HG03521 (cell line): ENCODE measurements at regions not wholly inside any gene's neighbourhood (a gene's known extent, or its start where the extent isn't known, plus 50 kb on each side); places are given as distances from the start of the nearest gene placed in this dataset.
A peak's percentile ranks its signal among the peaks of the same experiment; 100 is the strongest.
"Not testable (repeated sequence)": the region's sequence is repeated elsewhere in the genome, so short reads cannot be mapped to it uniquely, and the experiment has no call there.

Experiments used
- ATAC-seq: cut with Tn5 transposase; IDR thresholded peaks from one replicate; pipeline ENCODE4 v1.9.1; 2021; ENCODE audit warnings: mild to moderate bottlenecking, moderate library complexity; ENCODE audit not compliant: unreplicated experiment

DNA sequence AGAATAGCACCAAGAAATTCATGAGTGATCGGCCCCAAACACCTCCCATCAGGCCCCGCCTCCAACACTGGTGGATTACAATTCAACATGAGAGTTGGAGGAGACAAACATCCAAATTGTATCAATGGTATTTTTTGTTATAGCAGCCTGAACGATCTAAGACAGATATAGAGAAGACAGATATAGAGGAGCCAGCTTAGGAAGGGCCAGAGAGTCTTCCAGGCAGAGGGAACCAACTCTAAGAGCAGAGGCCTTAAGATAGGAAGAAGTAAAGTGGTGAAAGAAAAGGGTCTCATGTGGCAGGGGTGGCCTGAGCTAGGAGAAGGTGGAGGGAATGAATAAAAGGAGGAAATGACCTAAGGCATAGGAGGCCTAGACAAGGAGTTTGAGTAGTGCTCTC is 158.8 kb upstream of the TBL1XR1 start:
- no peak for ATAC-seq

DNA sequence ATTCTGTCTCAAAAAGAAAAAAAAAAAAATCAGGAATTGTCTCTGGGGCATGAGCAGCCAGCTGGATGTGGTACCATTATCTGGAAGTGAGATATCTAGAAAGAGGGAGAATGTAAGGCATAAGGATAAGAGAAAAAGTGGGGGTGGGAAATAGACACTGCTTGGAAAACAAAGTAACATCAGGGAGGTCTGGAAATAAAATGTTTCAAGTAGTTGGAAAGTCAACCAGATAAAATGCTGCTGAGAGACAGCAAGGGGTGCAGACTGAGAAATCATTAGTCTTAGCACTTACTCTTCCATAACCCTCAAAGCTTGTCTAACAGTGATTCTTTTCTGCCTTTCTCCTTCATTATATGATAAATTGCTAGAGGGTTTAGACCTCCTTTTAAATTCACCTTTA is 159.7 kb upstream of the TBL1XR1 start:
- no peak for ATAC-seq

DNA sequence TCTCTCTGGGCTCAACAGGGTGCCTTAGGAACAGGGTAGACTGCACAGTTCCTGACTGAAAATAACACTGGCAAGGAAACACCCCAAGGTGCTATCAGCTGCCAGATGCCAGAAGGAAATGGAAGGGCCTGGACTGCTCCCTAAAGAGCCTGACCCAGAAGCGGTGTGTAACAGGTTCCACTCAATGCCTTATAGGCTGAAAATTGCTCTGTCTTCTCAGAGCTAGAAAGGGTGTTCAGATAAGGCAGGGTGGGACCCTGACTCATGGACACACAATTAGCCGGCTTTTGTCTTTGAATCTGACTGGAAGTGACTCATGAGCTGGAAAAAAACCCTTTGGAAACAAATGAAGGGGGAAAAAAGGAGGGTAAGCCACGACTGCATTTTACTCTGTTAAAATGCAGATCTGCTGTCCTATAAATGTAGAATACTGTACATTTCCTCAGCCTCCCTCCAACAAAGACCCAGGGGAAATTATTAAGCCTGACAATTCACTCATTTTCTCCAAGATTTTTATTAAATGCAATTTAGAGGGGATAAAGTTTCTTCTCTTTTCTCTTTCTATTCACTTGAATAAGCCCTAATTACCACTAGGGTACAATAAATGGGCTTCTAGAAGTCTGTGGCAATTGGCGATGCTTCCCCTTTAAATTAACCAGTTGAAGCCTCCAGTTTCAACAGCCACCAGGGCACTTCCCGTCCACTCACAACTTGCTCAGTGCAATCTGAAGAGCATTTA is 160.2 kb upstream of the TBL1XR1 start:
- no peak for ATAC-seq

DNA sequence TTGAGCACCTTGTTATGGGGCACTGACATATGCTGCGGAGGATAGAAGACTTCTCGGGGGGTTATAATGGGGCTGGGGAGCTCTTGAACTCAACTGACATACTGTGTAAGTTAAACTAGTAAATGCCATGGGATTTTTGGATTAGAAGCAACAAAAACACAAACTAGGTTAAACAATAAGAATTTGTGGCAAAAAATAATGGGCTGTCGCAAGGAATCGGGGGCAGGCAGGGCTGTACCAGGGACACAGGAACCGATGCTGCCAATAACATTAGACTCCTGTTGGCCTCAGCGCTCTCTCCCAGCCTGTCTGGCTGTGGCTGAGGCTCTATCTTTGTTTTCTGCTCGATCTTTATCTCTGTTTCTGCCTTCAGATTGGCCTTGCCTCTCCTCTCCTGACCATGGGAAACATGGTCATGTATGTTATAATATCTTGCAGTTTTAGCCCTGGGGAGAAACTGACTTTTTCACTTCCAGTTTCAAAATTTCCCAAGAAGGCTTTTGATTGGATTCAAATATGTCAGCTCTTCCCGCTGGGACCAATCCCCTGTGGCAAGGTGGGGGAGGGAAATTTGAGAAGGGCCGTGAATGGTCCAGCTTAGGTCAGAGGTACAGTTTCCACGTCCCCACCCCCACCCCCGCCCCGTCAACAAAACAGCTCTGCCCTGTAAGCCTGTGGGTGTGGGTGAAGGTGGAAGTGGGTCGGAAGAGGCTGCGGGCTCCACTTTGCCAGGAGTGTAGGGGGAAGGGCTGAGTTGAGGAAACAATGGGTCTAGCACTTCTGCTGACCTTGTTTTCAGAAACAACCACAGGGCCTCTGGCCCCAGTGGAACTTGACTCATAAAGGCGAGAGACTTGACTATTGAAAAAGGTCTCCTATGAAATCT is 161.1 kb upstream of the TBL1XR1 start:
- peak; percentile 39 for ATAC-seq

DNA sequence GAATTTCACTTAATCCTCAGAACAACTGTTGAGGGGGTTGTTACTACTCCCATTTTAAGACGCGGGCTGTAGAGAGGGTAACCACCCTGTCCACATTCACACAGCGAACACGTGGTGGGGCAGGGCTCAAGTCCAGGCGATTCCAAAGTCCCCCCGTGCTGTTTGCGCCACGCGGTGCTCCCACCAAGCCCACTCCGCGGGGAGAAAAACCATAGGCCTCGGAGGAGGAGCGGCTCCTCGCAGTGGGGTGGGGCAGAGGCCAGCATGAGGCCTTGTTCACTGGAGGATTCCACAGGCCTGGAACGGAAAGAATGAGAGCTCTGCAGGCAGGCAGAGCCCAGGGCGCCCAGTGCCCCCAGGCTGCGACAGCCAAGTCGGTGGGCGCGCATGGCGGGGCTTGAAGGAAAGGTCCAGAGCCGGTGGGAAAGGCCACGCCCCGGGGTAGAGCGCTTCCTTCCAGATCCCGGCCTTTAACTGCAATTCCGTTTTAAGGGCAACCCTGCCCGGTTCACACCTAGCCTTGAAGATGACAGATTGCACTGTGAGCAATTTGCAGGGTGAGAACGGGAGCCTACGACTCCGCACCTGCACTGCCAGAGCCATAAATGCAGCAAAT is 161.8 kb upstream of the TBL1XR1 start:
- peak; percentile 17 for ATAC-seq

DNA sequence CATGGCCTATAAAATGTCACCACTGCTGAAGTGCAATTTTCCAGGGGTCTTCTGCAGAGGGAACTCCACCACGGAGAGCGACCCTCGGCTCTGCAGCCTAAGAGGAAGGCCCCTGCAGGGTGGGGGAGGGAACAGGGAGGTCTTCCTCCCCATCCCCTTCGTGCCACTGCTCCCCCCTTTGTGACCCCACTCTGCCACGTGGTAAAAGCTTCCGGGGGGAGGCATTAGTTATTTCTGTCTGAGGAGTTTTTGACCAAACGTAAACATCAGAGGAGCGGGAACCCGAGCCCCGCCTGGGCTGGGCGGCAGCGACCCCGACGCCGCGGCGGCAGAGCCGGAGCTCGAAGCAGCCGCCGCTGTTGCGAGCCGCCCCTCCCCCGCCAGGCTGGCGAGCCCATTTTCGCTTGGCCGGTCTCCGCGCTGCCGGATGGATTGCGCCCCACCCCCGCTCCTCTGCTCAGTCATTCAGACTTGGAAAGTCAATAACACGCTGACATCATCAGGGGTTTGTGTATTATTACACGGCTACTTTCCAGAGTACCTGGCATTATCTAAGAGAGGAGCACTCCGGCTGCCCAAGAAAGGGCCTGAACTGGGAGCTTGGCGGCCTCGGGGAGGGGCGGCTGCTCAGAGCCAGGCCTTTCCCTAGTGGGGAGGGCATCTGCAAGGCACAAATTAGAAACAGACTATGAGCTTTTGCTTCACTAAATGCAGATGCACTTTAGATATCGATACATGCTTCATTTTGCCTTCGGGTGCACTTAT is 162.5 kb upstream of the TBL1XR1 start:
- ATAC-seq, result peak; percentile 67

DNA sequence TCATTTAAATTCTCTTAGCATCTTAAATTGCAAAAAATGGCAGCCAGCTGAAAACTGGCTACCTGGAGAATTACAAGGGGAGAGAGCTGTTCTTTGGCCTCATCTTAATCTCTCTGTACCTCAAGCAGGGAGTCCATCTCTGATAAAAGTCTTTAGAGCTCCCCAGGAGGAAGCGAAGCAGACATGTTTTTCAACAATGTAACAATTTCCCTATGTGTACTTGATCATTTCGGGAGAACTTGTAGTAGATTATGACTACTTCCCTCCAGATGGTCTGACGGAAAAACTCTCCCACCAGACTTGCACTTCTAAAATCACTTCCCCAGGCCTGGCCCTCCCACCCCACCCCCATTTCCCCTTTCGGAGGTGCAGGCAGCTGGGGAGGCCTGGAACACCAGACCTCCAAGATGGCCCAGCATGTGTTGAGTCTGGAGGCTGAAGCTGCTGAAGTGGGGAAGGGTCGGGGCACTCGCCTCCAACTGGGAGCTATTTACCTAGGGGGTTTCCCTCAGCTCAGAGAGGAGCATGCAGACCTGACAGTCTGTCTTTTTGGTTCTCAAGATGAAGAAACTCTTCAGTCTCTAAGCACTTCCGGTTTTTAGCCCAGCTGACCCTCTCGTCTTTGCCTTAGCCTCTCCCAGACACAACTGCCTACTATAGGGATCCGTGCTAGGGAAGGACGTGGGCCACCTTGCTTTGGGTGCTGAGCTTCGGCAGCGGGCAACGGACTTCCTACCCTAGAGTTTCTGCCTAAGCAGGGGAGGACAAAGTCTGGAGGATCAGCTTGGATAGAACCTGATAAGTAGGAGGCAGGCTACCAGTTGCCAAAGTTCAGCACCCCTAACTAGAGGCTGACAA is 164.0 kb upstream of the TBL1XR1 start:
- ATAC-seq, result no peak

DNA sequence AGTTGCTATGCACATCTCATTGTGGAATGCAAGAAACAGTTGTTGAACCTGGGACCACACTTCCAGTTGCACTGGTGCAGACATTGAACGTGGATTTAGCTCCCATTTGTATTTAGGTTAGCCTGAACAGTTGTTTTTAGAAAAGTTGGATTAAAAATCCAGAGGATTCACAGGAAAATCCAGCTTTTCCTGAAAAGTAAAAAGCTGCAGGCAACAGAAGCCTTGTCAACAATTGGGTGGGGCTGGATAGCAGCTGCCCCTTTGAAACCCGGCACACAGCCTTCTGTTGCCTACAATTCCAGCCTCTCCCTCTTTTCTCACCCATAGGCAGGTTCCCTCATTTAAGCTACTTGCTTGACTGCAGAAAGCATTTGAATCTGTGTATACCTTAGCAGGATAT is 165.3 kb upstream of the TBL1XR1 start:
- ATAC-seq, result no peak

DNA sequence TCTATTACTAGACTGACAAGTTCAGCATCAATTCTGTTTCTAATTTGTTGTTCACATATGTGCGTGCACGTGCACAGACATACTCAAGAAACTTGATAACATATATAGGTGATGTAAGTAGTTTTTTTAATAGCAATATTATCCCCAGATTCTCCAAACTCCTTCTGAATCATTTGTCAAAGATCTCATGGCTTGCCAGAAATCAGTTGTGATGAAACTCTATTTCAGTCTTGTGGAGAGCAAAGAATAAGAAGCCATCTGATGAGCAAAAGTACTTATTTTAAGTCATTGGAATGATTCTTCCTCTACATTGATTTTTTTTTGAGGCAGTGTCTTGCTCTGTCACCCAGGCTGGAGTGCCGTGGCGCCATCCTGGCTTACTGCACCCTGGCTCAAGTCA is 167.0 kb upstream of the TBL1XR1 start:
- ATAC-seq, result no peak

DNA sequence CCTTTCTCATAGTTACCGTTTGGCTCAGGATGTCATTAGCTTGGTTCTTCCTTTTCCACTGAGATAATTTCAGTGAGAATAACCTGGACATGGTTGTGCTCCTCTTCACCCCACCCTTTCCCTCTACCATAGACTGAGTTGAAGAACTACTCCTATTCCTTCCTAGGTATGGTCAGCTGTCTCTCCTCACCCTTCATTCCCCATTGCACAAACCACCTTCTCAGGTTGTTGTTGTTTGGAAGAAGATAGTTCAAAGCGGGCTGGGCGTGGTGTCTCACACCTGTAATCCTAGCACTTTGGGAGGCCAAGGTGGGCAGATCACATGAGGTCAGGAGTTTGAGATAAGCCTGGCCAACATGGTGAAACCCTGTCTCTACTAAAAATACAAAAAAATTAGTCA is 168.0 kb upstream of the TBL1XR1 start:
- ATAC-seq, result not testable (repeated sequence)

DNA sequence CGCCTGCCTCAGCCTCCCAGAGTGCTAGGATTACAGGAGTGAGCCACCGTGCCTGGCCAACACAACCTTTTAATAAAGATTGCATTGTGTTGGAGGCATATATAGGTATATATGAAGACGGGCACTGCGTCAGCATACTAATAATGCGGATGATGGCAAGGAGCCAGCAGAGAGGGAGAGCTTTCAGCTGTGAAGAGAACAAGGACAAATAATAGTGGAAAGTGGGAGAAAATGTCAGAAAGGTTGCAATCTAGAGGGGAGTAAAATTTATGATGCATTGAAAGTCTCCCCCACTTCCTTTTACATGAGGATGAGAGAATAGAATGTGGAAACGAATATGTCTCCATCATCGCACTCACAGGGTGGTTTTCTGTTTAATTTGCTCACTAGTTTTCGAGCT is 170.5 kb upstream of the TBL1XR1 start:
- ATAC-seq, result no peak

DNA sequence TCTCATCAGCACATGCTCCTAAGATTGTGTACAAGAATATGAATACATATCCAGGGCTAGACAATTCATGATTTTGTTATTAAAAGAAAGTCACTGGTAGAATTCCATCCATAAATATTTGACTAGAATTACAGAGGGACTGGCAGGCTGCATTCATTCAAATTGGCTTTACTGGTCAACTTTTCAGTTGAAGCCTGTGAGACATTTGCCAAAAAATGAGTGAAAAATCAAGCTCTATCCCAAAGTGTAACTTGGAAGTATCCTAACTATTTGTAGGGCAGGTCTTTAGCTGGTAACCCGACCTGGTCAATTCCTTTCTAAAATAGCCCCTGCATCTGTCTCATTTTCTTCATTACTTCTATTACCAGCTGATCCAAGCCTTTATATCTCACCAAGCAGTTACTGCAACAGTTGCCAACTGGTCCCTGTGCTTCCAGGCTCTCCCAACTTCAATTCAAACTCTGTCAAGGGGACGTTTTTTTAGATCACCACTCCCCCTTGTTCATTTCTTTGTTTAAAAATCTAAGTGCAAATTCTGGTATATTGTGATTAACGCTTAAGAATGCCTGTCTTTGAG is 173.1 kb upstream of the TBL1XR1 start:
- ATAC-seq, result no peak

DNA sequence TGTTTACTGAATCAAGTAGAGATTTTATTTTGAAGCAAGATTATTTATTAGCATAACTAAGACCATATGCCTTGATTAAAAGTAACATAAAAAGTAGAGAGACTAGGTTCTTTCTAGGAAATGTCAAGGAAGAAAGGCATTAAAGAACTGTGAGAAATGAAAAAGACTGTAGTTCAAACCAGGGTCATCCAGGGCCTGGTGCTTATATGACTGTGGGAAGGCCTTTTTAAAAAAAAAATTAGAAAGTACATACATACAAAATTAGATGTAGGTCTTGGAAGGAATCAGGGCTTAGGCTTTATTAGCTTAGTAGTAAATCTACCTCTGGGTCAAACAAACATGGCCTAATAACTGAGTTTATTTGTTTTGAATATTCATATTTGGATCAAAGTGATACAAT is 173.9 kb upstream of the TBL1XR1 start:
- ATAC-seq, result no peak

DNA sequence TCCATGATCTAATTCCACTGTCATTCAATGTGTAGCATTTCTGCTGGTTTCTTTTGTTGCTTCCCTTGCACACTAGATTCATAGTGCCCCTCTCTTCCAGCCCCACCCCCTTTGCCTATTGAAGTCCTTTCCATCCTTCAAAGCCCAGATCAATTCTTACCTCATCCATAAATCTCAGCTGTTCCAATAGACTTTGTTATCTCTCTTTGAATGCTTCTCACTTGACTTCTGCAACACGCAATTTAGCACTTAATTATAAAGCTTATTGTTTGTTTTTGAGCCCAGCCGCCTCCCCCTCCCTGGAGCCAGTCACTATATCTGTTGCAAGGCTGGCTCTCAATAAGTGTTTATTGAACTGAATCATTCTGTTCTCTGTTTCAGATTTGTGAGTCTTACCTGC is 174.6 kb upstream of the TBL1XR1 start:
- no peak for ATAC-seq

DNA sequence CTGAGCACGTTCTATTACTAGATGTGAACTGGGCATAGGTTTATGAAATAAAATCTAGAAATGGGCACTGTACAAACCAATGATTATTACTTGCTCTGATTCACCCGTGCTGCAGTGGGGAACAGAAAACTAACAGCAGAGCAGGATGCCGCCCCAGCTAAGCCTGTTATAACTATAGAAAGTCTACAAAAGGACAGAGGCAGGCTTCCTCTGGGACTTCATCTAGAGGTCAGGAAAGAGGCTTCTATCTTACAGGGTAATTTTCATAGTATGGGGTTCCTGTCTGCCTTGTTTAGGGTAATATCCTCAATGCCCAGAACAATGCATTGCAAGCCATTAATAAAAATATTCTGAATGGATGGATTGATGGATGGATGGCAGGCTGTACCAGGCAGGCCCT is 177.0 kb upstream of the TBL1XR1 start:
- no peak for ATAC-seq

DNA sequence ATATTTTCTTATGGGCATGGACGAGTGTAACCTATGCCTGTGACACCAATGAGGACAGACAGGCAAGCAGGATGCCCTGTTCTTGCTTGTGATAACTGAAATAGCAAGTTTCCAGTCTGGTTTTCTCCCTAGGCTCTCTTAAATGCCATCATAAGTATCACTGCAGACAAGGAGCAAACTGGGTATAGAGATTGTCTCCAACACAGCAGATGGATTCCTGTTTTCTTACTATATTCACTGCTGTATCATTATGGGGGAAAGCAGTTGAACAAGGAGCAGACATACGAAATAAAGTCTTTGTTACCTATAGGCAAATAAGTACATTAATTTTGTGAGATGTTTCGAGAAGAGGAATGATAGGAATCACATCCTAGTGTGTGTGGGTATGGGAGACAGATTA is 178.0 kb upstream of the TBL1XR1 start:
- ATAC-seq, result no peak

DNA sequence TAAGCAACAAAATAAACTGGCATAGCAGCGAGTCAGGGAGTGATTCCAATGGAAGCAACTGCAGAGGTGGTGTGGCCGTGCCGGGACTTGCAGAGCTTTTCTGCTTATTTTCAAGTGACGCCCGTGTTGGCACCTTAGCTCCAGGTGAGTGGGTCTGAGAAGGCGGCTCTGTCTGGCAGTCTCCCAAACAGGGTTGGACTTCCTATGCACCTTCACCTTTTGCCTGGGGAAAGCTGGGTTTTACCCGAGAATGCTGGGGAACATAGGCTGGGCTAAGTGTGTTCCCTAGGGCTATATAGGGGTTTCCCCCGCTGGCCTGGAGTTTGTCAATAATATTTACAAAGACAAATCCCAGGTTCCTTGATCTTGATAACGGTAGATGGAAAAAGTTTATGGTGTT is 179.9 kb upstream of the TBL1XR1 start:
- no peak for ATAC-seq

DNA sequence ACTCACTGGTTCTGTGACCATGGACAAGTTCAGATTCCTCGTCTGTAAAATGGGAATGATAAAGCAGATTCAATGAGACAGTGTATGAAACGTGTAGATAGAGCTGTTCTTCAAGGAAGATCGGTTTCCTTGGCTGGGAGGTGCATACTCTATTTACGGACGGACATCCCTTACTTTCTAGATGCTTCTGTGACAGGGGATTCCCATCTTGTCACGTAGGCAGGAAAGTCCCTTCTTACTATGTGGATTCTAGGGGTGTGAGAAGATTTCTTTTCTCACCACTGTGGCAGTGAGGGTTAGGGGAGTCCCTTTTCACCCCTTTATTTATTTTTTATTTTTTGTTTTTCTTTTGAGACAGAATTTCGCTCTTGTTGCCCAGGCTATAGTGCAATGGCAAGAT is 180.9 kb upstream of the TBL1XR1 start:
- no peak for ATAC-seq

DNA sequence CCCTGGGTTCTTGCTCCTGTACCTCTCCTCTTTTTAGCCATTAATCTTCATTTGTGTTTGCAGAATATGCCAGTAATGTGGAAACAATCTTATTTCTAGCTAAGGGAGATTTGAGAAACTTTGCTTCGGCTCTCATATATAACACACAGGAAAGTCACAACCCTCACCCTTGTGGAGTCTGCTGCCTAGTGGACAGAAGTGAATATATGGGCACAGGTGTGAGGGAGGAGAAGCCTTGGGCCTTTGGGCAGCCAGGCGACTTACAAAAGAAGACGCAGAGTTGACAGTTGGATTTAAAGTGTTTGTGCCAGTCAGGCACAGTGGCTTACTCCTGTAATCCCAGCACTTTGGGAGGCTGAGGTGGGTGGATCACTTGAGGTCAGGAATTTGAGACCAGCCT is 181.8 kb upstream of the TBL1XR1 start:
- ATAC-seq, result no peak

DNA sequence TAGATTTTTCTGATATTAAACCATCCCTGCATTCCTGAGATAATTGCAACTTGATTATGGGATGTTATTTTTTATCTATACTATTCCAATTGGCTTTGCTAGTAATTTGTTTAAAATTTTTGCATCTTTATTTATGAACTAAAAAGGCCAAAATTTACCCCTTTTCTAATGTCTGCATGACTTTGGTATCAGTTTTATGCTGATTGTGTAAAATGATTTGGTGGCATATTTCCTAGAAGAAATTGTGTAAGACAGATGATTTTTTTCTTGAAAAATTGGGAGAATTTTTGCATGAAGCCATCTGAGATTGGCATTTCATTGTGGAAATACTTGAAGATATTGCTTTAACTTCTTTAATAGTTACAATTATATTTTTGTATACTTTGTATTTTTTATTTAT is 183.8 kb upstream of the TBL1XR1 start:
- no peak for ATAC-seq
